ENCODE measurements at regions not wholly inside any gene's neighbourhood (a gene's known extent, or its start where the extent isn't known, plus 50 kb on each side); places are given as distances from the start of the nearest gene placed in this dataset.

DNA sequence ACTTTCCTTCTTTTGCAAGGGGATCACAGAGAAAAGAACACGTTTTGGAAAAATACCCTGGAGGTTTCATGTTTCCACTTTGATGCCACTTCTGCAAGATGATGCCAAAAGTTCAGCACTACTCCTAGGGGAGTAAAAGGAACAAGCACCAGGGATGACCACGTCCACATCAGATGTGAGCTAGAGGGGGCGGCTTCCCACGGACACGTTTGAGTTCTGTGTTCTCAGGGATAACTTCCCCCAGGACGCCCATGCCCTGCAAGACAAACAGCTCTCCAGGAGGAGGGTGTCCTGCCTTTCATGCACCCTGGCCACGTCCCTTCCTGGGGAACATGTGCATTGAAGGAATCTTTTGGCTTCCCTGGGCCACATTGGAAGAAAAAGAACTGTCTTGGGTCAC, 66.6 kb upstream of the TRIO start:
- H3K27me3 ChIP-seq, result no peaks in the 10 kb centered on the region
- no peaks in the 10 kb centered on the region for H3K9me3 ChIP-seq
- H3K27ac ChIP-seq, result no peak overlapping the region
- no peak overlapping the region for H3K4me3 ChIP-seq
- DNase-seq (no peak), ATAC-seq (no peak)
- WGBS (ENCODE audit: insufficient coverage, low coverage, low lambda C conversion rate, missing lambda C conversion rate), result 54% methylated on average over 7 of the region's 7 CpGs
- intact Hi-C loops (cut with DNase I), result no loop called here
- no peaks in the 10 kb centered on the region for H3K36me3 ChIP-seq
- no peaks in the 10 kb centered on the region for H3K4me1 ChIP-seq
- TF ChIP-seq CTCF (IDR thresholded peaks at IDR 0.05), result no peak
- TF ChIP-seq POLR2A (IDR thresholded peaks at IDR 0.05), result no peak

- intact Hi-C loops (cut with DNase I), result no loop called here
- H3K36me3 ChIP-seq, result no peaks in the 10 kb centered on the region
- no peaks in the 10 kb centered on the region for H3K27me3 ChIP-seq
- ATAC-seq (no peak), DNase-seq (no peak)
- H3K4me1 ChIP-seq, result no peaks in the 10 kb centered on the region
- H3K4me3 ChIP-seq, result no peak overlapping the region
- TF ChIP-seq CTCF (IDR thresholded peaks at IDR 0.05) (no peak), POLR2A (IDR thresholded peaks at IDR 0.05) (no peak)
- no peaks in the 10 kb centered on the region for H3K9me3 ChIP-seq
- 75% methylated on average over 11 of the region's 11 CpGs for whole genome bisulfite sequencing (ENCODE audit: insufficient coverage, low coverage, low lambda C conversion rate, missing lambda C conversion rate)
- no peak overlapping the region for H3K27ac ChIP-seq
These were observed 67.2 kb upstream of the TRIO start for GRCh38 chr5:14075937-14076336.

- H3K9me3 ChIP-seq, result no peaks in the 10 kb centered on the region
- WGBS (ENCODE audit: insufficient coverage, low coverage, low lambda C conversion rate, missing lambda C conversion rate), result 71% methylated on average over 4 of the region's 5 CpGs
- TF ChIP-seq CTCF (IDR thresholded peaks at IDR 0.05) (no peak), POLR2A (IDR thresholded peaks at IDR 0.05) (no peak)
- DNase-seq (no peak), ATAC-seq (no peak)
- H3K4me1 ChIP-seq, result no peaks in the 10 kb centered on the region
- no peaks in the 10 kb centered on the region for H3K36me3 ChIP-seq
- no peaks in the 10 kb centered on the region for H3K27me3 ChIP-seq
- H3K4me3 ChIP-seq, result no peak overlapping the region
- intact Hi-C loops (cut with DNase I), result no loop called here
- H3K27ac ChIP-seq, result no peak overlapping the region
These were observed 71.7 kb upstream of the TRIO start for GRCh38 chr5:14071433-14071832.

- no peak for ATAC-seq
- H3K9me3 ChIP-seq, result no peaks in the 10 kb centered on the region
- WGBS (ENCODE audit: insufficient coverage, low coverage, low lambda C conversion rate, missing lambda C conversion rate), result 43% methylated on average over 7 of the region's 7 CpGs
- no peaks in the 10 kb centered on the region for H3K36me3 ChIP-seq
- H3K4me3 ChIP-seq, result no peak overlapping the region
- TF ChIP-seq CTCF (IDR thresholded peaks at IDR 0.05) (no peak), POLR2A (IDR thresholded peaks at IDR 0.05) (no peak)
- H3K27me3 ChIP-seq, result no peaks in the 10 kb centered on the region
- H3K27ac ChIP-seq, result no peak overlapping the region
- intact Hi-C loops (cut with DNase I), result no loop called here
- no peak for DNase-seq
- no peaks in the 10 kb centered on the region for H3K4me1 ChIP-seq
These were observed 74.1 kb upstream of the TRIO start for GRCh38 chr5:14069021-14069420.

DNA sequence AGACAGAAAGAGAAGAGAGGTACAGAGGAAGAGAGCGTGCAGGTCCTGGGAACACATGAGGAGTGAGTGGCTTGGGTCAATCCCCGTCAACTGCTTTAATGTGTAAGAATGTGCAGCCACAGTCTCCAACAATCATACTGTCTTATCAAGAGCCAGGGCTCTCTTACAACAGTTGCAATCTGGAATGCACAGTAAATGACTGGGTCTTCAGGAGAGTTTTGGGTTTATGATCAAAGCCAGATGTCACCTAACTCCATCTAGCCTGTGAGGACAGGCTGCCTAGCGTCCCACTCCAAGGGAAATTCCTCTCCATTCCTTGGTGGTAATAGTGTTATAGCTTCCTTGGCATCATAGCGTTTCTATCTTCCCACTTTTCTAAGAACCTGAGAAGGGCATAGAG, 75.0 kb upstream of the TRIO start:
- H3K9me3 ChIP-seq, result no peaks in the 10 kb centered on the region
- H3K4me3 ChIP-seq, result no peak overlapping the region
- no peaks in the 10 kb centered on the region for H3K27me3 ChIP-seq
- no peaks in the 10 kb centered on the region for H3K4me1 ChIP-seq
- no peak for TF ChIP-seq CTCF (IDR thresholded peaks at IDR 0.05)
- TF ChIP-seq POLR2A (IDR thresholded peaks at IDR 0.05), result no peak
- no peak for ATAC-seq
- intact Hi-C loops (cut with DNase I), result no loop called here
- DNase-seq, result no peak
- no peaks in the 10 kb centered on the region for H3K36me3 ChIP-seq
- no peak overlapping the region for H3K27ac ChIP-seq
- WGBS (ENCODE audit: insufficient coverage, low coverage, low lambda C conversion rate, missing lambda C conversion rate), result 69% methylated on average over 4 of the region's 4 CpGs

Data from right lobe of liver (tissue), 6 donors.